Sigmoid colon (tissue), 4 donors: ENCODE measurements at regions not wholly inside any gene's neighbourhood (a gene's known extent, or its start where the extent isn't known, plus 50 kb on each side); places are given as distances from the start of the nearest gene placed in this dataset.

Source experiments
- EP300 ChIP-seq, 4 donors: sonication (generic); formaldehyde crosslinking; IDR thresholded peaks; one replicate each; pipeline ENCODE4 v1.6.1; 2017; ENCODE audit warnings: antibody characterized with exemption in 4 of 4
- POLR2A ChIP-seq, 2 donors: fragments of 450-650 bp; IDR thresholded peaks; one replicate each; pipeline ENCODE4 v1.6.1; 2016; ENCODE audit warnings: antibody characterized with exemption in 2 of 2, mild to moderate bottlenecking in 2 of 2, moderate library complexity in 2 of 2
- POLR2AphosphoS5 ChIP-seq, 4 donors: sonication (generic); formaldehyde crosslinking; IDR thresholded peaks; one replicate each; pipeline ENCODE4 v1.6.1; 2017; ENCODE audit warnings: antibody characterized with exemption in 4 of 4
- TF ChIP-seq, protein P1 (sequence below), 4 experiments: fragments of 450-650 bp in 3 of 4; fragments of 200-600 bp in 1 of 4; IDR thresholded peaks; one replicate each; pipeline ENCODE4 v1.5.1; 2016 to 2019; ENCODE audit warnings: antibody characterized with exemption in 4 of 4, mild to moderate bottlenecking in 3 of 4, moderate library complexity in 2 of 4

DNA sequence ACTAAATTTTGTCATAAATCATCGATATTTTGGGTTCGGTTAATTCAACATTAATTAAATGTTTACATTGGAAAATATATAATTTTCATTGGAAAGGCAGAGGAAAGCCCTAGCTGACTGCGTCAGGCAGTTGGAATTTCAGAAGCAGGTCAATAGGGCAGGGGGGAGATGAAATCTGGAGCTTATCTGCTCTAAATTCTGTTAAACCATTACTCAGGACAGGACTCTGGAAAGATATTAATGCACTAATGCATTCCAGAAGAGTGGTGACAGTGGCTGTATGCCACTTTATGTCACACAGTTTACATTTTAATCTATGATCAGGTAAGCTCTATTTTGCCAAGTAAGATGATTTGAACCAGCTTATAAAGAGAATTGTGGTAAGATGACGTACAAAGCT, 153.0 kb upstream of the B3GALT2 start:
- TF ChIP-seq, protein P1, sequence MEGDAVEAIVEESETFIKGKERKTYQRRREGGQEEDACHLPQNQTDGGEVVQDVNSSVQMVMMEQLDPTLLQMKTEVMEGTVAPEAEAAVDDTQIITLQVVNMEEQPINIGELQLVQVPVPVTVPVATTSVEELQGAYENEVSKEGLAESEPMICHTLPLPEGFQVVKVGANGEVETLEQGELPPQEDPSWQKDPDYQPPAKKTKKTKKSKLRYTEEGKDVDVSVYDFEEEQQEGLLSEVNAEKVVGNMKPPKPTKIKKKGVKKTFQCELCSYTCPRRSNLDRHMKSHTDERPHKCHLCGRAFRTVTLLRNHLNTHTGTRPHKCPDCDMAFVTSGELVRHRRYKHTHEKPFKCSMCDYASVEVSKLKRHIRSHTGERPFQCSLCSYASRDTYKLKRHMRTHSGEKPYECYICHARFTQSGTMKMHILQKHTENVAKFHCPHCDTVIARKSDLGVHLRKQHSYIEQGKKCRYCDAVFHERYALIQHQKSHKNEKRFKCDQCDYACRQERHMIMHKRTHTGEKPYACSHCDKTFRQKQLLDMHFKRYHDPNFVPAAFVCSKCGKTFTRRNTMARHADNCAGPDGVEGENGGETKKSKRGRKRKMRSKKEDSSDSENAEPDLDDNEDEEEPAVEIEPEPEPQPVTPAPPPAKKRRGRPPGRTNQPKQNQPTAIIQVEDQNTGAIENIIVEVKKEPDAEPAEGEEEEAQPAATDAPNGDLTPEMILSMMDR (IDR thresholded peaks at IDR 0.05): no peak
- TF ChIP-seq POLR2A (IDR thresholded peaks at IDR 0.05) (no peak), POLR2AphosphoS5 (IDR thresholded peaks at IDR 0.05) (no peak), EP300 (IDR thresholded peaks at IDR 0.05) (no peak)
